Mammary epithelial cell (primary cell): ENCODE measurements at regions not wholly inside any gene's neighbourhood (a gene's known extent, or its start where the extent isn't known, plus 50 kb on each side); places are given as distances from the start of the nearest gene placed in this dataset.

Source experiments
- EZH2 ChIP-seq: IDR thresholded peaks from 2 replicates; pipeline ENCODE4 v1.6.1; 2012; ENCODE audit warnings: low read length, inconsistent platforms, borderline replicate concordance
- TF ChIP-seq, protein P1 (sequence below), 2 donors: IDR thresholded peaks in 1 of 2; conservative IDR thresholded peaks in 1 of 2; 2 replicates each; pipeline ENCODE4 v1.5.1; 2011 to 2012; ENCODE audit warnings: inconsistent platforms in 2 of 2, low read length in 2 of 2, mild to moderate bottlenecking in 2 of 2, control low read depth in 1 of 2, low read depth in 1 of 2; ENCODE audit not compliant: insufficient read depth in 1 of 2; ENCODE audit errors: extremely low read depth in 1 of 2

DNA sequence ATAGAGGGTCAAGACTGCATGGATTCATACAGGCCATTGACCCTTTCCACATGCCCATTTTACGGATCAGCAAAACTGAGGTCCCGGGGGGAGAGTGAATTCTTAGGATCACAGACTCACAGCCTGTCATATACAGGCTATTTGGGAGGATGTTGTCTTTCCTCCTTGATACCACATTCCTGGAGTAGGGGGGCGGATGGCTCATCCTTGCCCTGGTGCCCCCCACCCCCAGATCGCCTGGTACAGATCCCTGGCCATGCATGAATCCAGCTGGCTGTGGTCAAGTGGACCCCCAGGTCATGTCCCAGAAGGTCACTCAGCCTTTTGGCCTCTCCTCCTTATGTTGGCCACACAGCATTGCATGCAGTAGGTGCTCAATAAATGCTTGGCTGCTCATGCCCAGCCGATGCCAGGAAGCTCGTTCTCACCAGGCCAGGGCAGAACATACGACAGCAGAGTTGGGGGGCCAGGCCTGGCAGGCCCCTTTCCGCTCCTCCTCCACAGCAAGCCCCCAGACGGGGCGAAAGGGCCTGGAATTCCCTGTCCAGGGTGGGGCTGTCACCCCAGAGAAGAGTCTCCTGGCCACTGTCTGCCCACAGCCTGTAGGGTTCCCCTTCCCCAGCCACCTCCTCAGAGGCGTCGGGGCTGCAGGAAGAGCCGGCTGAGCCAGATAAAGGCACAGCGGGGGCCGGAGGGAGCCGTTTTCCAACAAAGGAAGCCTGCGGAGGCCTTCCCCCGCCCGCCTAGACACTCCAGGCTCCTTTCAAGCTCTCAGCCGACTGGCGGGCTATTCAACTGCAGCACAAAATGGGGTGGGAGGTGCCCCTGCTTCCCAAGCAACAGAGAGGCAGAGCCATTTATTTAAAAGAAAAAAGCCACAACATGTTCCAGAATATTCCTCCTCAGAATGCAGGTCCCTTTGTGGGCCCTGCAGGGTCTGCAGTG is 215.7 kb upstream of the CIBAR2 start:
- TF ChIP-seq EZH2: no peak
- TF ChIP-seq, protein P1, sequence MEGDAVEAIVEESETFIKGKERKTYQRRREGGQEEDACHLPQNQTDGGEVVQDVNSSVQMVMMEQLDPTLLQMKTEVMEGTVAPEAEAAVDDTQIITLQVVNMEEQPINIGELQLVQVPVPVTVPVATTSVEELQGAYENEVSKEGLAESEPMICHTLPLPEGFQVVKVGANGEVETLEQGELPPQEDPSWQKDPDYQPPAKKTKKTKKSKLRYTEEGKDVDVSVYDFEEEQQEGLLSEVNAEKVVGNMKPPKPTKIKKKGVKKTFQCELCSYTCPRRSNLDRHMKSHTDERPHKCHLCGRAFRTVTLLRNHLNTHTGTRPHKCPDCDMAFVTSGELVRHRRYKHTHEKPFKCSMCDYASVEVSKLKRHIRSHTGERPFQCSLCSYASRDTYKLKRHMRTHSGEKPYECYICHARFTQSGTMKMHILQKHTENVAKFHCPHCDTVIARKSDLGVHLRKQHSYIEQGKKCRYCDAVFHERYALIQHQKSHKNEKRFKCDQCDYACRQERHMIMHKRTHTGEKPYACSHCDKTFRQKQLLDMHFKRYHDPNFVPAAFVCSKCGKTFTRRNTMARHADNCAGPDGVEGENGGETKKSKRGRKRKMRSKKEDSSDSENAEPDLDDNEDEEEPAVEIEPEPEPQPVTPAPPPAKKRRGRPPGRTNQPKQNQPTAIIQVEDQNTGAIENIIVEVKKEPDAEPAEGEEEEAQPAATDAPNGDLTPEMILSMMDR (conservative IDR thresholded peaks at IDR 0.05 in 1 of 2, IDR thresholded peaks at IDR 0.05 in 1 of 2; ENCODE audit: extremely low read depth in 1 of 2, insufficient read depth in 1 of 2, low read depth in 1 of 2, low read length in 2 of 2): no peak
